ENCODE measurements at regions not wholly inside any gene's neighbourhood (a gene's known extent, or its start where the extent isn't known, plus 50 kb on each side); places are given as distances from the start of the nearest gene placed in this dataset.

DNA sequence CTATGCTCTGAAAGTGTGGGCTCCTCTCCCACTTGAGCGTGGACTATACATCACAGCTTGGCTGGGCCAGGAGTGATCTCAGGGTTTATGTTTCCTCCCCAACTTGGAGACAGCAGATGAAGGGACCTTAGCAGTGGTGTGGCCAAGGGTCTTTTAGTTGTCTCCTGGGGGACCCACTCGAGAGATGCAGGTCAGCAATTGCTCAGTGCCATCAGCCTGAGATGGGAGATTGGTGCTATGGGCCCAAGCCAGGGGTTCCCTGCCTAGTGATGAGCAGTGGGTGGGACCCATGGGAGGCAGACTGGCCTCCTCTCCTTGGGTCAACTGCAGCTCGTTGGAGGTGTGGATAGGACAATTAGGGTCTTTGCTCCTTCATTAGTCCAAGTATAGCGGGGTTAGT, 510.5 kb upstream of the FSHR start:
- TF ChIP-seq CTCF (IDR thresholded peaks at IDR 0.05) (no peak), POLR2A (IDR thresholded peaks at IDR 0.05) (no peak), EP300 (IDR thresholded peaks at IDR 0.05) (no peak)

Measured in ovary (tissue), 3 donors.